UCSD-AML1 (cell line): ENCODE measurements at regions not wholly inside any gene's neighbourhood (a gene's known extent, or its start where the extent isn't known, plus 50 kb on each side); places are given as distances from the start of the nearest gene placed in this dataset.

ENCODE experiments used
- DNase-seq: peaks from one replicate; lab custom pipeline; 2025; ENCODE audit not compliant: unreplicated experiment; lab: John Stamatoyannopoulos, UW

- no peak for DNase-seq
Observed at GRCh38 chr15:62816342-62817069, 226.0 kb upstream of the TPM1 start.

- no peak for DNase-seq
Observed at GRCh38 chr15:62818691-62819090, 223.9 kb upstream of the TPM1 start.

GRCh38 chr15:62821384-62822131 is 221.0 kb upstream of the TPM1 start:
- DNase-seq = no peak

DNA sequence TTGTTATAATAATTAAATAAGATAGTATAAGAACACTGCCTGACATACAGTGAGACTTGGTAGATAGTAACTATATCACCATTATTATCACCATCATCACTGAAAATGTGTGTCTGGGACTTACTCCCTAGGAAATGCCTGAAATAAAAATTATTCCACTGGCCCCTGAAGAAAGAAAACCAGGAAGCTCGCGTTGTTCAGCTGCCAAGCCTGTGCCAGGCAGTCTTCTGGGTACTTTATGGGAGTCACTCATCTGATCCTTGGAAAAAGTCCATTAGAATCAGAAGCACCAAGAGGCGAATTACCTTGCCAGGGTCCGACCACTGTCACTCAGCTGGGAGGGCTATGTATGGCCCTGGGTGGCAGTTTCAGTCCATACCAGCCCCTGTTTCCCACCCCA is 220.3 kb upstream of the TPM1 start:
- no peak for DNase-seq

GRCh38 chr15:62823561-62823960 is 219.0 kb upstream of the TPM1 start:
- DNase-seq = no peak

DNA sequence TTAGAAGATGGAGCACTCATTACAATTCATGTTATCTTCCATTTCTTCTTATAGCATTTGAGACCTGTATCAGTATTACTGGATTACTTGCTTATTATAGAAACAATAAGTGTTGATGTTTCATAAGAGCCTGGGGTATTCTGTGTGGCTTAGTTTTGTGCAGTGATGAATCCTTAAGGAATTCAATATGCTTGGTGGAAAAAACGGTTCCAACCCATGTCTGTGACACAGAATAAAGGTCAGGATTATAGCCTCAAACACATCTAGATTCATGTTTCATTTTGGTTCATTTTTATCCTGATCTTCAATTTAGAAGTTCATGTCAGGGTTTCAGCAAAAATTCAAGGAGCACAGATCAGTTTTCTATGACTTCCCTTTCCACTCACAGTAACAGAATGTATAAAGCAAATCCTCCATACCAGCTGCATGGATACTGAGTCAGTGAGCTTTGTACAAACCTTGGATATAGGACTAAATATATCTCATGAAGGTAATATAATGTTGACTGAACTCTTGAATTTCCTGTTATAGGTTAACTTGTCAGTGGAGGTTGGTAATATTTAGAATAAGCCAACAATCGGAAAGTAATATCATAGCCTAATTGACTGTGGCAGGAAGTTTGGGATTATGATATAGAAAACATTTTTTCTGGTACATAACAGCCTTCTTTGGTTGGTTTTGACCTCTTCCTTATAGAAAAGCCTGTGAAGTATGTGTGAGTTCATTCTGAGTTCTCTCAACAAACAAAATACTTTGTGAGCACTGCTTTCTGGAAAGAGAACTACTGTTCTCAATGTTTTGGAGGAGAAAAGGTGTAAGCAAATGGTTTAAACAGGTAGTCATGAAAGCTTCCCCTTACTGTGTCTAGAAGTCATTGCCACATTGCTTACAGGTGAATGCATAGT is 218.2 kb upstream of the TPM1 start:
- no peak for DNase-seq

DNA sequence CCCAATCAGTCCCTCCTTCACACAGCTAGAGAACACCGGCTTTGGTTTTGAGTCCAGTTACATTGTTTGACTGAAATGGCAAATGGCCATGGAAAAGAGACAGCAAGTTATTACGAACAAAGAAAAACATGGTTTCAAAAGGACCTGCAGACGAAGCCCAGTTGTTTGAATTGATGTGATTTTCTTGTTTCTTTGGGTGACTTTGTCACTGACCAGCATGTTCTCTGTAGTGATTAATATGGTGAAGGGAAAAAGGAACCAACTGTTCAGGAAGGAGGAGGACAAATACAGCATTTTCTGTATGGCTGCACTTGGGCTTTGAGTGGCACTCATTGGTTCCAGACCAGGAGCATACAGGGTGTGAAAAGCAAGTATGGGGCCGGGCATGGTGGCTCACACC is 217.4 kb upstream of the TPM1 start:
- DNase-seq = no peak

DNA sequence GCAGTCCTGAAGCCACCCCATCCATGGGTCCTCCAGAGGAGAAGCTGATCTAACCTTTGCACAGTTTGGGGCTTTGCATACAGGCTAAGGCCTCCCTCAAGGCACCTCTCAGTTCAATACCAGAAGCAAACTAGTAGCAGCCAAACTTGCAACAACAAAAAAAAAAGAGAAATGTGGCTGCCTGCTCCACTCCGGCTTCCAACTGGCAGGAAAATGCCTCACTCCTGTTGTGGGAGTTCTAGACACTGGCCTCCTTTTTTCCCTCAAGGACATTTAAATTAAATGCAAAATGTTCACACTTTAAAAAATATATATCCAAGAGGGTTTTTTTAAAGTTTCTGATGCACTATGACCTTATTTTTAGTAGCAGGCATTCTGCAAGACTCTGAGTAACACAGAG is 216.0 kb upstream of the TPM1 start:
- no peak for DNase-seq

- DNase-seq = no peak
Observed at GRCh38 chr15:62828364-62828763, 214.2 kb upstream of the TPM1 start.

DNA sequence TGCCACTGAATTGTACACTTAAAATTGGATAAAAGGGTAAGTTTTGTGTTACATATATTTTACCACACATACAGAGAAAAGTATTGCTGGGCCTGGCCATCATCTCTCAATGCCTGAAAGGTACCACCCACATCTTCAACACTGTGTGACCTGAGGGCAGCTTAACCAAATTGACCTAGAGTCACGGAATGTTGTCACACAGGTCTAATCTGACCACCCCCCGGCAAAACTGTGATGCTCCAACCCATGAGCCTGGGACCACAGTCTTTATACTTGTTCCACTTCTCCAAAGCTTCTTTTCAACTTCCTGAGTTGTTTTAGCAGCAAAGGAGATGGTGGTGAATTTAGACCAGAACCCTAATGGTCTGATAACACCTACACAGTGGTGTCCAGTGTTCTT is 210.3 kb upstream of the TPM1 start:
- DNase-seq = no peak

DNA sequence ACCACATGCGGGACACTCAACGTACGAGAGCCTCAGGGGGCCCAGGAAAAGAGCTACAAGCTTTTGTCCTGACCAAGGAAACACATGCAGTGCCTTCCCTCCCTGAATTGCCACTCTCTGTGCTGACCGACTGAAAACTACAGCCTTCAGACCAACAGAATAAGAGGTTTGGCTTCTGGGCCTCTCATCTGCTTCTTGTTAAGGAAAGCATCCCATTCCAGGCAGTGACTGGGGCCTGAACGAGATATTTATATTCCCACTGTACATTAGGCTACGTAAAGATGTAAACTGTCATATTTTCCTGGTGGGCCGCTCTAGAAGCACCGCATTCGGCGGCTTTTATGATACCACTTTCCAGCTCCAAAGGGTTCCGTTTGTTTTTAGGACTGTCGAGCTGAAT is 208.9 kb upstream of the TPM1 start:
- DNase-seq = no peak

DNA sequence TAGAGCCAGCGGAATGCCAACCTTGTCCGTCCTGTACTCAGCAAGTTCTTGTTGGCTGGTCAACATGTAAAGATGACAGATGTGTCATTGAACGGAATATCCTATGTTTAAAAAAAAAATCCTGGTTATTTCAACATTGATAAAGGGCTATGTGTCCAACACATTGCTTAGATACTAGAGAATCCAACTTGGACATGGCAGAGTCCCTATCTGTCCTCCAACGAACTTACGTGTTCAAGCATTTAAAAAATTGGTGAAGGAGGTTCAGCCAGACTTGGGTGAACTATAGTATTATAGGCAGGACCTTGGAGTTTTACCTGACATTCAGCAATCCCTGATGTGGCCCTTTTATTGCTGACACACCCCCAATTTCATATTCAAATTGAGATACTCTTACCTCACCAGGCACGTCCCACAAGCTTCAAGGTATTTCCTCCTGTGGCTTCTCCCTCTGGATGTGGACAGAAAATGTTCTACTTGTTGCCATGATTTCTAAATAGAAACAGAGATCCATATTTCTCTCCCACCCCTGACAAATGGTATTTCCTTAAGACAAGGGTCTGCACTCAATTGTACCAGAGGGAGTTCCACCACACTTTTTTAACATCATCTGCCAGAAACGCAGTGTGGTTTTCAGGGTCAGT is 207.7 kb upstream of the TPM1 start:
- no peak for DNase-seq

DNA sequence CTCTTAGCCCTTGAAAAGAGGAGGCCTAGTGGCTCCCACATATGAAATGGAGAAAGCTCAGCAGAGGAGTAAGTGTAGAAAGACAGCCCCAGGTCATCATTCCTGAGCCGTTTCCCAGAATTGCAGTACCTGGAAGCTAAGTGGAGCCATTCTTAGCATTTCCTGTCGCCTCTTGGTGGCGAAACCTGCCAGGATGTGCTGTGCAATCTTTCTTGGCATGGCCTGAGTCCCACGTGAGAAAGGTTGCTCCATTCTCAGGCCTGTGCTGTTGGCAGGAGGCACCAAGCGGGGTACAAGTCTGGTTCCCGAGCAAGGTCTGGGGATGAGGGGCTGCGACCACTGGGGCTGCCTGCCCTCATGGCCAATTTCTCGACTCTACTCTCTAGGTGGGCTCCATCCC is 207.2 kb upstream of the TPM1 start:
- DNase-seq = no peak

- DNase-seq = no peak
Observed at GRCh38 chr15:62835762-62836161, 206.8 kb upstream of the TPM1 start.

GRCh38 chr15:62840526-62841268 is 201.8 kb upstream of the TPM1 start:
- no peak for DNase-seq

DNA sequence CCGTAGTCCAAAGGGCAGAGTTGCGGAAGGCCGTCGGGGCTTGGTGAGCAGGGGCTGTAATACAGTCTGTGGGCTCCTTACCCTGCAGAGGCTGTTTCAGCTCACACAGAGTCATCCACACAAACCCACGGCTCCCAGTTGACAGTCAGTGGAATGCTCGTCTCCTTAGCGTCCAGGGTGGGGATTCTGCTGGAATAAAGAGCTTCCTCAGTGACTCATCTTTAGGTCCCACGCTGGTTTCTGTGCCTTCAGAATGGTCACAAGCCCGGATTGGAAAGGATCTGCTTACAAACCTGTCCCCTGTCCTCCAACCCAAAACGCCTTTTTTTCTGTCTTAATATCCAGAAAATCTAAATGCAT is 201.3 kb upstream of the TPM1 start:
- DNase-seq = no peak

DNA sequence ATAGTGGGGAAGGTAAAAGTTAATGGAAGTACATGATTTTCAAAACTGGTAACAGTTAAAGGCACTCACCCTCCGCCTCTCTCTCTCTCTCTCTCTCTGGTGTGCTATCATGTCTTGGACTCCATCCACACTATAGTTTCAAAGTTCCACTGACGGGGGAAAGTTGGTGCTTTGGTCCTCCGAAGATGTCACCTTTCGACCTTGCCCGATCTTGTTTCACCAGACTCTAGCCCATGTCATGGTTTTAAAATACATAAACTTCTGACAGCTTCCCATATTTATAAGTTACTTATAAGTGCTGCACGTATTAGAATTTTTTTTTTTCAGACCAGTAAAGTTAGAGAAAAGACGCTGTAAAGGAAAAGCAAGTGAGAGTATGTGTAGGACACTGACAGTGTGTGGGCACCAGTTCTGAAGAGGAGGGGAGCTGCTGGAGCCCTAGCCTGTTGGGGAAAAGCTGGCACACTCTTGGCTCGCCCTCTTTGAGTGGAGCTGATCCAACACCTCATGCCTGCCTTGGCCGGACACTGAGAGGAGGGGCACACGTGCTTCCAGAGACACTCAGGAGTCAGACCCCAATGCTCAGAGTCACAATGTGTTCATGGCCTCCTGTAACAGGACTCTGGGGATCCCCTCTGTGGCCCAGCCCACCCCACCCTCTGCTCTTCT is 200.5 kb upstream of the TPM1 start:
- DNase-seq = no peak

- no peak for DNase-seq
Observed at GRCh38 chr15:62843311-62843710, 199.2 kb upstream of the TPM1 start.

DNA sequence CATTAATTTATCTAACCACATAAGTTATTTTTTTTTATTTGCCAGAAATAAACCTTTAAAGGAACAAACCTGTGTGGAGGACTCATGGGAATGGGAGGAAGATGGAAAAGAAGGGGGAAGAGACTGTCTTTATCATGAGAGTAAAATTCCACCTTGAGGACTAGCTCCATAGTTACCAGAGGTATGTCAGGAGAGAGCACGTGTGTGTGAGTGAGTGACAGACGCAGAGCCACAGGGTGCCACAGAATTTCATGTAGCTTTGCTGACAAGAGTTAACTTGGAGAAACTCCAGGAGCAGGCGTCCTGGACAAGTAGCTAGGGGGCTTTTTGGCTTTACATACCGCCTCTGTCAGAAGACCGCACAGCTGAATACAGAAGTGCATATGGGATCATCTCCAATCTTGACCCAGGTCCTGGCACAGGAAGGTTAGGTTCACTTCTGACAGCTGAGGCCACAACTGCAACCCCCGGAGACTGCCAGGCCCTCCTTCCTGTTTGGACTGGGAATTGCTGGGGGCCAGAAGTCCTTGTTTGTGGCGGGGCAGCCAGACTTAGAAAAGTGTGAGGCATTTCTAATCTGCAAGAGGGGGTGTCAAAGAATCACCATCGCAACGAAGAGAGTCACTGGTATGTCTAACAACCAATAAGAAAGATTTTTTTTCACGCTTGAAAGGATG is 197.8 kb upstream of the TPM1 start:
- DNase-seq = no peak
